22Rv1 (cell line): ENCODE measurements at regions not wholly inside any gene's neighbourhood (a gene's known extent, or its start where the extent isn't known, plus 50 kb on each side); places are given as distances from the start of the nearest gene placed in this dataset.
"Not testable (repeated sequence)": the region's sequence is repeated elsewhere in the genome, so short reads cannot be mapped to it uniquely, and the experiment has no call there.

Source experiments
- H3K27ac ChIP-seq: fragments of 450-650 bp; 2 replicates; pipeline ENCODE4 v1.5.1; 2017
- ZFX ChIP-seq: fragments of 450-650 bp; IDR thresholded peaks from 2 replicates; pipeline ENCODE4 v1.6.1; 2017; ENCODE audit warnings: antibody characterized with exemption, borderline replicate concordance
- TF ChIP-seq, protein P1 (sequence below): fragments of 450-650 bp; IDR thresholded peaks from 2 replicates; pipeline ENCODE4 v1.5.1; 2017; ENCODE audit warnings: mild to moderate bottlenecking

DNA sequence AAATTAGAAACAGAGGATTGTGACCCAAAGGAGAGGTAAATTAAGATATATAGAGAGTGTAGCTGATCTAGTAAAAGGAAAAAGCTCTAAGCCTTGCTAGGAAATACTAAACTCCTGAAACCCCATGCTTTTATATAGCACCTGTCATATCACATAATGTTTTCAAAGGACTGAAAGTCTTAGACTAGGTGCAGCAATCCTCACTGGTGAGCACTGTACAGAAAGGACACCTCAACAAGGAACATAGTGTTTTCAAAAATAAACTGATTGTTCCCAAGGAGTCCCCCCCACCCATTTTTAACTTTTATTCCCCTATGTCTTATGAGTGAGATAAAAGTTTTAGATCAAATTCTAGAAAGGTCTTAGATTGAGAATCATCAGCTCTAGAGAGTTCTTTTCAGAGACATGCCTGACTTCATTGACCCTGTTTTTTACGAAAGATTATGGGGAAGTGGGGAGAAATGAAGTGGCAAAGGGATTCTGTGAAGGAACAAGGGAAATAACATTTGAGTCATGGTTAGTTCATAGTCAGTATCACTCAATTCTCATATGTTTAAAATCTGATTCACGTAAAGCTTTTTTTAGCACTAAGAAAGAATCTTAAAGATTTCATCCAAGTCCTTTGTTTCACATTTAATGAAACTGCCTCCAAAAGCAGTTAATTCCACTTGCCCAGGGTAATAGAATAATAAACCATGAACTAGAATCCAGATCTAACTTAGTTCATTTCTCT lies 166.4 kb downstream of the CYB561 start:
- no peak overlapping the region for H3K27ac ChIP-seq

DNA sequence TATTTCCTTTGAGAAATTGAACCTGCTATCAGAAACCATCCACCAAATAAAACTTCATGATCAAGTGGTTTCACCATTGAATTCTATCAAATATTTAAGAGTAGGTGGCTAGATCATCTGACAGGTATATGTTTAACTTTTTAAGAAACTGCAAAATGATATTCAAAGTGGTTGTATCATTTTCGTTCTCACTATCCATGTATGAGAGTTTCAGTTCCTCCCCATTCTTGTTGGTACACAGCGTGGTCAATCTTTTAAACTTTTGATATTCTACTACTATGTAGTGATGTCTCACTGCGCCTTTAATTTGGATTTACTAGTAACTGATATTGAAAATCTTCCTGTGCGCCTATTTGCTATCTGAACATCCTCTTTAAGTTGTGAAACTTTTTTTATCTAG lies 163.7 kb downstream of the CYB561 start:
- TF ChIP-seq, protein P1, sequence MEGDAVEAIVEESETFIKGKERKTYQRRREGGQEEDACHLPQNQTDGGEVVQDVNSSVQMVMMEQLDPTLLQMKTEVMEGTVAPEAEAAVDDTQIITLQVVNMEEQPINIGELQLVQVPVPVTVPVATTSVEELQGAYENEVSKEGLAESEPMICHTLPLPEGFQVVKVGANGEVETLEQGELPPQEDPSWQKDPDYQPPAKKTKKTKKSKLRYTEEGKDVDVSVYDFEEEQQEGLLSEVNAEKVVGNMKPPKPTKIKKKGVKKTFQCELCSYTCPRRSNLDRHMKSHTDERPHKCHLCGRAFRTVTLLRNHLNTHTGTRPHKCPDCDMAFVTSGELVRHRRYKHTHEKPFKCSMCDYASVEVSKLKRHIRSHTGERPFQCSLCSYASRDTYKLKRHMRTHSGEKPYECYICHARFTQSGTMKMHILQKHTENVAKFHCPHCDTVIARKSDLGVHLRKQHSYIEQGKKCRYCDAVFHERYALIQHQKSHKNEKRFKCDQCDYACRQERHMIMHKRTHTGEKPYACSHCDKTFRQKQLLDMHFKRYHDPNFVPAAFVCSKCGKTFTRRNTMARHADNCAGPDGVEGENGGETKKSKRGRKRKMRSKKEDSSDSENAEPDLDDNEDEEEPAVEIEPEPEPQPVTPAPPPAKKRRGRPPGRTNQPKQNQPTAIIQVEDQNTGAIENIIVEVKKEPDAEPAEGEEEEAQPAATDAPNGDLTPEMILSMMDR, result no peak
- TF ChIP-seq ZFX, result no peak

More for the DNA sequence above, 166.4 kb downstream of the CYB561 start:
- TF ChIP-seq ZFX, result no peak
- TF ChIP-seq, protein P1, result no peak

DNA sequence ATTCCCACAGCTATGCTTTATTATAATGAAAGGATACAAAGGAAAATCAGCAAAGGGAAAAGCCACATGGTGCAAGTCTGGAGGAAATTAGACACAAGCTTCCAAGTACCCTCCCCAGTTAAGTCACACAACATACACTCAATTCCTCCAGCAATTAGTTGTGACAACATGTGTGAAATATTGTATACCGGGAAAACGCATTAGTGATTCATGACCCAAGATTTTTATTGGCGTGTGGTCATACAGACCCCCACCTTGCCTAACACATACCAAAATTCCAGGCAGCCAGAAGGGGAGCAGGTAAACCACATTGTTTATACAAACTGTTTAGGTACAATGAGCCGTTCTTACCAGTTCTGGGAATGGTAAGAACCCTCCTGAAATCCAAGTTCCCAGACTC lies 160.6 kb downstream of the CYB561 start:
- no peak overlapping the region for H3K27ac ChIP-seq
- TF ChIP-seq, protein P1, result no peak
- no peak for TF ChIP-seq ZFX

More for the DNA sequence above, 163.7 kb downstream of the CYB561 start:
- H3K27ac ChIP-seq, result no peak overlapping the region

DNA sequence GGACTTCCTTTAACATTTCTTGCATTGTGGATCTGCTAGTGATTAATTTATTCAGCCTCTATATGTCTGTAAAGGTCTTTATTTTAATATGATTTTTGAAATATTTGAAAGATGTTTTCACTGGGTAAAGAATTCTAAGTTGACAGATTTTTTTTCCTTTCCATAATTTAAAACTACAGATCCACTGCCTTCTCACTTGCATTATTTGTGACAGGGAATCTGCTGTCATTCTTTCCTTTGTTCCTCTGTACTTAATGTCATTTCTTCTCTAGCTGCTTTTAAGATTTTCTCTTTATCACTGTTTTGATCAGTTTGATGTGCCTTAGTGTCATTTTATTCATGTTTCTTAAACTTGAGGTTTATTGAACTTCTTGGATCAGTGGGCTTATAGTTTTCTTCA lies 159.9 kb downstream of the CYB561 start:
- TF ChIP-seq, protein P1, result no peak
- H3K27ac ChIP-seq, result no peak overlapping the region

DNA sequence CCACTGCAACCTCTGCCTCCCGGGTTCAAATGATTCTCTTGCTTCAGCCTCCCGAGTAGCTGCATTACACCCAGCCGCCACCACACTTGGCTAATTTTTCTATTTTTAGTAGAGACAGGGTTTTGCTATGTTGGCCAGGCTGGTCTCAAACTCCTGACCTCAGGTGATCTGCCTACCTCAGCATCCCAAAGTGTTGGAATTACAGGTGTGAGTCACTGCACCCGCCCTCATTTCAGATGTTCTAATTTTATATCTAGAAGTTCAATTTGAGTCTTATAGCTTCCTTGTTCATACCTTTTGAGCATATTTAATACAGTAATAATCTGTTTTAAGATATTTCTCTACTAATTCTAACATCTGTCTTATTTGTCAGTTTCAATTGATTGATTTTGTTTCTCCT lies 159.1 kb downstream of the CYB561 start:
- H3K27ac ChIP-seq, result not testable (repeated sequence)

DNA sequence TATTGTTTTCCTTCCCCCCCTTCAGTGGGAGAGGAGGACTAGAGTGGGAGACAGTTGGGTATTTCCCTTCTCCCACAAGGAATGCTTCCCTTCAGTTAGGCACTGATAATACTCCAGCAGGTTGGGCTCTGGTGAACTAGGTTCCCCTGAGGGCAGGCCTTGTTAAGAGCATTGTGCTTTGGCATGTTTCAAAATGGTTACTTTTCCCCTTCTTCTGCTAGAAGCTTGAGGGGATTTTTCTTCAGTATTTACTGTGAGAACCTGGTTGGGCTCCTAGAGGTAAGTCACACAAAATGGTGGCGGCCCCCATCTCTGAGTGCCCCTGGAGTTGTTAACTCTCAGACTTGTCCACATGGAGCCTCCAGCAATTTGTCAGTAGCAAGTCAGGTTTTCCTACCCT lies 156.2 kb downstream of the CYB561 start:
- no peak overlapping the region for H3K27ac ChIP-seq
- no peak for TF ChIP-seq ZFX
- TF ChIP-seq, protein P1, result no peak

DNA sequence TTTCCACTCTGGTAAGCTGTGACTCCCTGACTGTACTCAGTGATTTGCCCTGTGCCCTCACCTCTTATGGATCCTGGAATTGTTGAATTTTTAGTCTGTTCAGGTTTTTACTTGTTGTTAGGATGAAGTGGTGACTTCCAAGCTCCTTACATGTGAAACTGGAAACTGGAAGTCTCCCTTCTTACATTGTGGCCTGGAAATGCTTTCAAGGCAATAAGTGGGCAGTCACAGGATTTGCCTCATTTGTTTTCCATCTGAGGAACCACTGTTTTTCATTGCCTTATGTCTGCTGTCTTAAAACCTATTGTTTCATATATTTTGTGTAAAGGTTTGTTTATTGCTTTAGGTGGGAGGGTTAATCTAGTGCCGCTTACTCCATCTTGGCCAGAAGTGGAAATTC lies 155.8 kb downstream of the CYB561 start:
- no peak overlapping the region for H3K27ac ChIP-seq
- TF ChIP-seq, protein P1, result no peak
- no peak for TF ChIP-seq ZFX

DNA sequence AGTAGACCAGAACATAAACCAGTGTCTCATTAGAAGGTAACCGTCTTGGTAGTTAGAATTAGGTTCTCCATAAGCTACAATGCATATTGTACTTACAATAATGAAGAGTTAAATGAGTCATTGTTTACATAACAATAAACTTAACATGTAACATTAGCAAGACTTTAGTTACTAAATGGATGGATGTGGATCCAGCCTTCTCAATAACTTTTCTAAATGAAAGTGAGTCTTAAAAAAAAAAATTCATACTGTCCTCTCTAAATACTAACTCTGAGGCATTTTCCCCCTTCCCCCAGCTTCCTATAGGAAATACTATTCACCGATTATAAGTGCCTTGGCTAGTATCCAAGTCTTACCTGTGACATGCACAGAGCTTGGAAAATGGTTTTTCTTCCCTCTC lies 155.3 kb downstream of the CYB561 start:
- TF ChIP-seq, protein P1, result no peak
- no peak for TF ChIP-seq ZFX
- no peak overlapping the region for H3K27ac ChIP-seq
